ENCODE measurements at regions not wholly inside any gene's neighbourhood (a gene's known extent, or its start where the extent isn't known, plus 50 kb on each side); places are given as distances from the start of the nearest gene placed in this dataset.

DNA sequence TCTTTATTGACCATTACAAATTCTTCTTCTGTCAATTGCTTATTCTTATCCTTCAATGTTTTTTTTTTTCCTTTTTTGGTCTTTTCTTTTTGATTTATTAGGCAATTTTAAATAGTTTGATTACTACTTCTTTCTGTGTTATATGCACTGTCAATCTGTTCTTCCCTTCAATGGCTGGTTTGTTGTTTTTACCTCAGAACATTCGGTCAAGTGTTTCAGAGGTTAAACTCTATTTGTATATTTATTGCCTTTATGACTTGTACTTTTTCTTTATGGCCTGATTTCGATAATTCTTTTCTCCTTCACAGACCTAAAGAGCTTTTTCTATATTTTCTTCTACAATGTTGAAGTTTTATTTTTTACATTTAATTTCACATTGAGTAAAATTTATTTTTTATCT lies 171.5 kb upstream of the AKR1E2 start:
- H3K4me1 ChIP-seq (ENCODE audit: control insufficient read depth in 1 of 2, low read depth in 2 of 2): peaks cover 13 to 23% of the 10 kb centered on the region in 2 donors
- no peaks in the 10 kb centered on the region for H3K36me3 ChIP-seq
- TF ChIP-seq, protein P1, sequence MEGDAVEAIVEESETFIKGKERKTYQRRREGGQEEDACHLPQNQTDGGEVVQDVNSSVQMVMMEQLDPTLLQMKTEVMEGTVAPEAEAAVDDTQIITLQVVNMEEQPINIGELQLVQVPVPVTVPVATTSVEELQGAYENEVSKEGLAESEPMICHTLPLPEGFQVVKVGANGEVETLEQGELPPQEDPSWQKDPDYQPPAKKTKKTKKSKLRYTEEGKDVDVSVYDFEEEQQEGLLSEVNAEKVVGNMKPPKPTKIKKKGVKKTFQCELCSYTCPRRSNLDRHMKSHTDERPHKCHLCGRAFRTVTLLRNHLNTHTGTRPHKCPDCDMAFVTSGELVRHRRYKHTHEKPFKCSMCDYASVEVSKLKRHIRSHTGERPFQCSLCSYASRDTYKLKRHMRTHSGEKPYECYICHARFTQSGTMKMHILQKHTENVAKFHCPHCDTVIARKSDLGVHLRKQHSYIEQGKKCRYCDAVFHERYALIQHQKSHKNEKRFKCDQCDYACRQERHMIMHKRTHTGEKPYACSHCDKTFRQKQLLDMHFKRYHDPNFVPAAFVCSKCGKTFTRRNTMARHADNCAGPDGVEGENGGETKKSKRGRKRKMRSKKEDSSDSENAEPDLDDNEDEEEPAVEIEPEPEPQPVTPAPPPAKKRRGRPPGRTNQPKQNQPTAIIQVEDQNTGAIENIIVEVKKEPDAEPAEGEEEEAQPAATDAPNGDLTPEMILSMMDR (IDR thresholded peaks at IDR 0.05): no peak
- no peaks in the 10 kb centered on the region for H3K9me3 ChIP-seq
- no peak overlapping the region for H3K27ac ChIP-seq
- DNase-seq (ENCODE audit: low spot score) (no peak), ATAC-seq (ENCODE audit: insufficient number of reproducible peaks, low FRiP score, low read depth) (no peak)
- no peaks in the 10 kb centered on the region for H3K27me3 ChIP-seq (replicated peaks; ENCODE audit: insufficient read depth)
- no peak overlapping the region for H3K4me3 ChIP-seq

GRCh38 chr10:4653160-4653559 lies 172.8 kb upstream of the AKR1E2 start:
- ATAC-seq (ENCODE audit: insufficient number of reproducible peaks, low FRiP score, low read depth) (no peak), DNase-seq (ENCODE audit: low spot score) (no peak)
- Histone ChIP-seq H3K4me3 (no peak overlapping the region), H3K9me3 (no peaks in the 10 kb centered on the region), H3K36me3 (no peaks in the 10 kb centered on the region), H3K27me3 (replicated peaks; ENCODE audit: insufficient read depth) (no peaks in the 10 kb centered on the region), H3K27ac (no peak overlapping the region), H3K4me1 (ENCODE audit: control insufficient read depth in 1 of 2, low read depth in 2 of 2) (peaks cover 13 to 32% of the 10 kb centered on the region in 2 donors)
- TF ChIP-seq, protein P1 (IDR thresholded peaks at IDR 0.05): no peak

DNA sequence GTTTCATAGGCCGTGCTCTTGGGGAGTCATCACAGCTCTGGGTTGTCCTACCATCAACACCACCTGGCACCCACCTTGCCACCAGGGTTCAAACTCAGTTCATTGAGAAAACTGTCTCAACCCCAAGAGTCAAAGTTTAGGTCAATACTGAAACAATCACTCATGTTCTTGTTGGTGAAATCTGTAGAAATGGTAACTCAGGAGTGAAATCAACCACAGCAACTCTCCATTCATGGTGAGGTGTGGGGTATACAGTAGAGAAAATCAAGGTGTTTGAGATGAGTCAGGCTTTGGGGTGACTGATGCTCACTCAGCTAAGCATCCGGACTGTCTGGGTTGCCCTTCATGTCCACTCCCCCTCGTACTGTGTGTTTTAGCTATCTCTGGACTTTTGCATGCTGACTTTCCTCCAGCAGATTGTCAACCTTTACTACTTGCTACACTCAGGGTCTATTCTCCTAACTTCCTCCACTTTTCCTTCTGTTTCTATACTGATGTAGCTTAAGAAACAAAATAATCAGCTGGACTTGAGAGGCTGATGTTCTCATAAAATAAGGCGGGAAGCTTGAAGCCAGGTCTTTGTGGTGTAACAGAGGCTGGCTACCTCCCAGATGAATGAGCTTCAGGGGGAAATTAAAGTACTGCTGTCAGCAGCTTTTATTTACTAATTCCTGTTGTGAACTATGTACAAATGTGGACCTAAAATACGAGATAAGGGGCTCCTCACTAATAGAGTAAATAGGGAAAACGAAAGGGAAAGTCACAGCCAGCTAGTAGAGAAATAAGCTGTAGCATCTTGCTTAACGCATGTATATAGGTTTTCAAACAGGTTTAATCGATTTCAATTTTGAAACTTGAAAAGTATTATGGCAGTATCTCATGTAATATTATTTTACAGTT lies 173.6 kb upstream of the AKR1E2 start:
- Histone ChIP-seq H3K27ac (no peak overlapping the region), H3K36me3 (no peaks in the 10 kb centered on the region), H3K9me3 (no peaks in the 10 kb centered on the region), H3K4me1 (ENCODE audit: control insufficient read depth in 1 of 2, low read depth in 2 of 2) (peaks cover 13 to 39% of the 10 kb centered on the region in 2 donors), H3K27me3 (replicated peaks; ENCODE audit: insufficient read depth) (no peaks in the 10 kb centered on the region), H3K4me3 (no peak overlapping the region)
- TF ChIP-seq, protein P1 (IDR thresholded peaks at IDR 0.05): no peak
- no peak for DNase-seq (ENCODE audit: low spot score)
- ATAC-seq (ENCODE audit: insufficient number of reproducible peaks, low FRiP score, low read depth): no peak

DNA sequence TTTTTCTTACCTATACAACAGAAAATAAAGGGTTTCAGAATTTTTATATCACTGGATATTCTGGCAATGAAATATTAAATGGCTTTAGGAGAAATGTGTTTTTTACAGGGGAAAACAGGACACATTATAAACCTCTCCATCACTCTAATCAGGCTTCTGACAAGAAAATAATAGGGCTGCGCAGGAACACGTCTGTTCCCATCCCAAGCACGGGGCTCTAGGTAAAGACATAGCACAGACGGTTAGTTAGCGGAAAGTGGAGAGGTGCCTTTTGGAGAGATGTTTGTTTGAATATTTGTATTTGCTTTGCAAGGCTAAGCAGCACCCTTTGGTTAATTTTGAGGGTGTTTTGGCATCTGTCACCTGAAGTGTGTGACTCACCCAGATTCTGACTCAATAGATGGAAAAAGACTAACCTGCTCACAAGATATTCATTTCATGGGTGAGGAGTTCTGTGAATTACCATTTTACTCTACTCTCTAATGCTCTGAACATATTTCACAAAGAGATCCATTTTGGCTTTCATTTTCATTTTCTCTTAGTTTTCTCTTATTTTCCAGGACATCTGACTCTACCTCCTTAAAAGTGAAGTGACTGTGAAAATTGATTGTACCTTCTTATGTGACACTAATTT lies 174.5 kb upstream of the AKR1E2 start:
- ATAC-seq (ENCODE audit: insufficient number of reproducible peaks, low FRiP score, low read depth) (peak; percentile 20), DNase-seq (ENCODE audit: low spot score) (no peak)
- Histone ChIP-seq H3K27me3 (replicated peaks; ENCODE audit: insufficient read depth) (no peaks in the 10 kb centered on the region), H3K27ac (peak overlapping the region in 1 of 2 donors; percentile 59), H3K36me3 (no peaks in the 10 kb centered on the region), H3K4me3 (no peak overlapping the region), H3K9me3 (no peaks in the 10 kb centered on the region), H3K4me1 (ENCODE audit: control insufficient read depth in 1 of 2, low read depth in 2 of 2) (peaks cover 18 to 47% of the 10 kb centered on the region in 2 donors)
- TF ChIP-seq, protein P1 (IDR thresholded peaks at IDR 0.05): no peak

DNA sequence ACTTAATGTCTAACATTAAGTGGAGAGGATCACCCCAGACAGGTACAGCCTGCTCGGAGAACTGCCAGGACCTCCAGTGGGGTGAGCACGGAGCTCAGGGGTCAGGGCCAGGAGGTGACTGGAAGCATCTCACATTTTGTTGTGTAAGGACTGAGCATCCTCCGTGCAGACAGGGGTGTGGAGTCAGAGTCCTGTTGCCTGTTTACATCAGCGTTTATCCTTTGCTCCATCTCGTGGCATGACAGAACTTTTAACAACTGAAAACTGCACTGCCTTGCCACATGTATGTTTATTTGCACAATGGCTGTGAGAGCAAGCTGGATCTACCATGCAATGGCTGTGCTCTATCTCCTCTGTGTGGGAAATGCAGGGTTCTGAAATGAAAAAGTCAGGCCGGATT lies 175.4 kb upstream of the AKR1E2 start:
- Histone ChIP-seq H3K4me1 (ENCODE audit: control insufficient read depth in 1 of 2, low read depth in 2 of 2) (peaks cover 18 to 50% of the 10 kb centered on the region in 2 donors), H3K36me3 (no peaks in the 10 kb centered on the region), H3K9me3 (no peaks in the 10 kb centered on the region), H3K4me3 (no peak overlapping the region), H3K27ac (peak overlapping the region; percentile 55 to 59), H3K27me3 (replicated peaks; ENCODE audit: insufficient read depth) (no peaks in the 10 kb centered on the region)
- DNase-seq (ENCODE audit: low spot score): no peak
- TF ChIP-seq, protein P1 (IDR thresholded peaks at IDR 0.05): no peak
- no peak for ATAC-seq (ENCODE audit: insufficient number of reproducible peaks, low FRiP score, low read depth)
